ENCODE measurements at regions not wholly inside any gene's neighbourhood (a gene's known extent, or its start where the extent isn't known, plus 50 kb on each side); places are given as distances from the start of the nearest gene placed in this dataset.

GRCh38 chr5:29950416-29951145, 1242.9 kb upstream of the CDH6 start:
- 83% methylated on average over 2 of the region's 2 CpGs for WGBS
- DNase-seq (ENCODE audit: low spot score) = no peak

GRCh38 chr5:29949301-29949872, 1244.1 kb upstream of the CDH6 start:
- no peak overlapping the region for H3K27ac ChIP-seq
- no peaks in the 10 kb centered on the region for H3K36me3 ChIP-seq
- intact Hi-C loops (cut with DNase I) = no loop called here
- no peaks in the 10 kb centered on the region for H3K27me3 ChIP-seq (replicated peaks; ENCODE audit: insufficient read depth)
- WGBS = 81% methylated on average over 7 of the region's 7 CpGs
- H3K9me3 ChIP-seq = no peaks in the 10 kb centered on the region
- H3K4me1 ChIP-seq (replicated peaks) = no peaks in the 10 kb centered on the region
- TF ChIP-seq POLR2AphosphoS5 (IDR thresholded peaks at IDR 0.05) (no peak), POLR2A (IDR thresholded peaks at IDR 0.05) (no peak), CTCF (IDR thresholded peaks at IDR 0.05) (no peak)
- no peak overlapping the region for H3K4me3 ChIP-seq
- no peak for DNase-seq (ENCODE audit: low spot score)

More at GRCh38 chr5:29950416-29951145, 1242.9 kb upstream of the CDH6 start:
- H3K4me3 ChIP-seq = no peak overlapping the region
- no peaks in the 10 kb centered on the region for H3K36me3 ChIP-seq
- TF ChIP-seq POLR2A (IDR thresholded peaks at IDR 0.05) = no peak
- no peak for TF ChIP-seq CTCF (IDR thresholded peaks at IDR 0.05)
- TF ChIP-seq POLR2AphosphoS5 (IDR thresholded peaks at IDR 0.05) = no peak
- no peaks in the 10 kb centered on the region for H3K9me3 ChIP-seq
- H3K27ac ChIP-seq = no peak overlapping the region
- H3K27me3 ChIP-seq (replicated peaks; ENCODE audit: insufficient read depth) = no peaks in the 10 kb centered on the region
- H3K4me1 ChIP-seq (replicated peaks) = no peaks in the 10 kb centered on the region
- intact Hi-C loops (cut with DNase I) = no loop called here

GRCh38 chr5:29944327-29944726, 1249.2 kb upstream of the CDH6 start:
- no peak for DNase-seq (ENCODE audit: low spot score)
- H3K9me3 ChIP-seq = no peaks in the 10 kb centered on the region
- H3K27ac ChIP-seq = no peak overlapping the region
- 57% methylated on average over 2 of the region's 2 CpGs for whole genome bisulfite sequencing
- H3K27me3 ChIP-seq (replicated peaks; ENCODE audit: insufficient read depth) = no peaks in the 10 kb centered on the region
- no peaks in the 10 kb centered on the region for H3K4me1 ChIP-seq (replicated peaks)
- TF ChIP-seq POLR2AphosphoS5 (IDR thresholded peaks at IDR 0.05) (no peak), POLR2A (IDR thresholded peaks at IDR 0.05) (no peak), CTCF (IDR thresholded peaks at IDR 0.05) (no peak)
- no peak overlapping the region for H3K4me3 ChIP-seq
- H3K36me3 ChIP-seq = no peaks in the 10 kb centered on the region
- intact Hi-C loops (cut with DNase I) = no loop called here

- WGBS = 54% methylated on average over 3 of the region's 3 CpGs
- no peaks in the 10 kb centered on the region for H3K36me3 ChIP-seq
- H3K4me1 ChIP-seq (replicated peaks) = no peaks in the 10 kb centered on the region
- no peaks in the 10 kb centered on the region for H3K9me3 ChIP-seq
- TF ChIP-seq POLR2A (IDR thresholded peaks at IDR 0.05) (no peak), POLR2AphosphoS5 (IDR thresholded peaks at IDR 0.05) (no peak), CTCF (IDR thresholded peaks at IDR 0.05) (no peak)
- H3K27ac ChIP-seq = no peak overlapping the region
- no peak for DNase-seq (ENCODE audit: low spot score)
- H3K4me3 ChIP-seq = no peak overlapping the region
- intact Hi-C loops (cut with DNase I) = no loop called here
- no peaks in the 10 kb centered on the region for H3K27me3 ChIP-seq (replicated peaks; ENCODE audit: insufficient read depth)
Observed at GRCh38 chr5:29942089-29942488, 1251.4 kb upstream of the CDH6 start.

GRCh38 chr5:29939988-29940387, 1253.5 kb upstream of the CDH6 start:
- no peak overlapping the region for H3K4me3 ChIP-seq
- H3K27ac ChIP-seq = no peak overlapping the region
- 86% methylated on average over 1 of the region's 1 CpG for WGBS
- H3K4me1 ChIP-seq (replicated peaks) = no peaks in the 10 kb centered on the region
- TF ChIP-seq POLR2A (IDR thresholded peaks at IDR 0.05) (no peak), POLR2AphosphoS5 (IDR thresholded peaks at IDR 0.05) (no peak), CTCF (IDR thresholded peaks at IDR 0.05) (no peak)
- H3K36me3 ChIP-seq = no peaks in the 10 kb centered on the region
- H3K9me3 ChIP-seq = no peaks in the 10 kb centered on the region
- no peaks in the 10 kb centered on the region for H3K27me3 ChIP-seq (replicated peaks; ENCODE audit: insufficient read depth)
- DNase-seq (ENCODE audit: low spot score) = no peak
- intact Hi-C loops (cut with DNase I) = no loop called here

Measured in prostate gland (tissue), 2 donors.